ENCODE measurements at regions not wholly inside any gene's neighbourhood (a gene's known extent, or its start where the extent isn't known, plus 50 kb on each side); places are given as distances from the start of the nearest gene placed in this dataset.
A peak's percentile ranks its signal among the peaks of the same experiment; 100 is the strongest.

DNA sequence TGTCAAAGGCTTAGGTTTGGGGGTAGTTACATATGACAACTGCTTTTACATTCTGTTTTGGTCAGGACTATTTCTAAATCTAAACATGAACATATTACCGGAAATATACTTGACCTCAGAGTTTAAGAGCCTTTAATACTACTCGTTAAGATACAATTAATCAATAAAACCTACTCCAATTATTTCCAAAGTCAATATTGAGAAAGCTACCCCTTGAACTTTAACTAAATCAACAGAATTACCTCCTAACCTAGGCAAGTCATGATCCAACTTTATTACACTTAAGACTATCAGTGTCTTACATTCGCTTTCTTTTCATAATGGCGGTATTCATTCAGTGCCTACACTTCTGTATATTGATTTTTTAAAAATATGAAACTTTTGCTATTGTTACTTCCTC is 107.7 kb downstream of the RAP2B start:
- no peak overlapping the region for H3K4me3 Mint-ChIP-seq
- TF ChIP-seq, protein P1, sequence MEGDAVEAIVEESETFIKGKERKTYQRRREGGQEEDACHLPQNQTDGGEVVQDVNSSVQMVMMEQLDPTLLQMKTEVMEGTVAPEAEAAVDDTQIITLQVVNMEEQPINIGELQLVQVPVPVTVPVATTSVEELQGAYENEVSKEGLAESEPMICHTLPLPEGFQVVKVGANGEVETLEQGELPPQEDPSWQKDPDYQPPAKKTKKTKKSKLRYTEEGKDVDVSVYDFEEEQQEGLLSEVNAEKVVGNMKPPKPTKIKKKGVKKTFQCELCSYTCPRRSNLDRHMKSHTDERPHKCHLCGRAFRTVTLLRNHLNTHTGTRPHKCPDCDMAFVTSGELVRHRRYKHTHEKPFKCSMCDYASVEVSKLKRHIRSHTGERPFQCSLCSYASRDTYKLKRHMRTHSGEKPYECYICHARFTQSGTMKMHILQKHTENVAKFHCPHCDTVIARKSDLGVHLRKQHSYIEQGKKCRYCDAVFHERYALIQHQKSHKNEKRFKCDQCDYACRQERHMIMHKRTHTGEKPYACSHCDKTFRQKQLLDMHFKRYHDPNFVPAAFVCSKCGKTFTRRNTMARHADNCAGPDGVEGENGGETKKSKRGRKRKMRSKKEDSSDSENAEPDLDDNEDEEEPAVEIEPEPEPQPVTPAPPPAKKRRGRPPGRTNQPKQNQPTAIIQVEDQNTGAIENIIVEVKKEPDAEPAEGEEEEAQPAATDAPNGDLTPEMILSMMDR (IDR thresholded peaks at IDR 0.05): no peak
- H3K27ac Mint-ChIP-seq: no peak overlapping the region
- peaks cover 2% of the 10 kb centered on the region for H3K27me3 Mint-ChIP-seq (ENCODE audit: insufficient read depth)
- H3K4me1 Mint-ChIP-seq (ENCODE audit: low read depth): peaks cover 23% of the 10 kb centered on the region
- peaks cover 3% of the 10 kb centered on the region; the same call in 1 of the 2 replicates for H3K9me3 Mint-ChIP-seq
- H3K36me3 Mint-ChIP-seq (ENCODE audit: low read depth): peaks cover 4% of the 10 kb centered on the region; the same call in 1 of the 2 replicates
- DNase-seq: no peak

DNA sequence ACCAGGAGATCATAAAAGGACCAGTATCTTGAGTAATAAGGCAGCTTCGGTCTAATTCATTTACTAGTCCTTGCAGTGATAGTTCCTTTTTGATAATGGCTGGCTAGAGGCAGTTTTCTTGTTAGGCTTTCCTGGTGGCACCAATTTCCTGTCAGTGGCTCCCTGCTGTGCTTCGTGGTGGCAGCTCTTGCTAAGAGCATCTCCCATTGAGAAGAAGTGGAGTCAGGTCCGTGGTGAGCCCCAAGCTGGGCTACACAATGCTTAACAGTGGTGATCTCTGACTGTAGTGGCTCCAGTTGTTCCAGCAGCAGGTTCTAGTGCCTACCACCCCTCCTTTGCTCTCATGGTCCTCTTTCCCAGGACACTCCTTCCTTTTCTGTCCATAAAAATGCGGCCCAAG is 111.2 kb downstream of the RAP2B start:
- Mint-ChIP-seq H3K9me3 (no peaks in the 10 kb centered on the region), H3K27me3 (ENCODE audit: insufficient read depth) (no peaks in the 10 kb centered on the region; the same call in 1 of the 2 replicates), H3K4me3 (no peak overlapping the region), H3K36me3 (ENCODE audit: low read depth) (no peaks in the 10 kb centered on the region), H3K27ac (peak overlapping the region; percentile 4; the same call in 1 of the 2 replicates), H3K4me1 (ENCODE audit: low read depth) (peaks cover 45% of the 10 kb centered on the region)
- no peak for DNase-seq
- TF ChIP-seq, protein P1 (IDR thresholded peaks at IDR 0.05): no peak

DNA sequence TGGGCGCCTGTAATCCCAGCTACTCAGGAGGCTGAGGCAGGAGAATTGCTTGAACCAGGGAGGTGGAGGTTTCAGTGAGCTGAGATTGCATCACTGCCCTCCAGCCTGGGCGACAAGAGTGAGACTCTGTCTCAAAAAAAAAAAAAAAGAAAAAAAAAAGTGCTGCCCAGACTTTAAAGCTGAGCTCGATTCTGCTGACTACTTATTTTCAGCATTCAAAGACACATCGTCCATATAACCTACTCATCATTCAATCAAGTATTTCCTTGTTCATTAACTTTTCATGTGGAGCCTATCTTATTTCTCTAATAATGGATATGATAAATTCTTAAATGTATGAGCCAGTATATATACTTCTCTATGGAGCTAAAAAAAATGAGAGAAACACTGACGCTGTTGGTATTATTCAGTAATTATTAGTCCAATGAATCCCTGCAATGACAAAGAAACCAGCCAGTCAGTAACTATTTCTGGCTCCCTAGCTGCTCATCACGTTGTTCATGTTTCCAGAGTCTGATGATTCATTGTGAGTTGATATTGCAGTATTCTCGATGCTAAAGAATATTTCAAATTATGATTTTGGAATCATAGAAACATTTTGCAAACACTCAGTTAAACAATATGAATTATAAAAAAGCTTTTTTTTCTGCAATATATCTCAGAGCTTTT is 111.9 kb downstream of the RAP2B start:
- peak; percentile 75 for DNase-seq
- peak overlapping the region; percentile 16; the same call in 1 of the 2 replicates for H3K4me3 Mint-ChIP-seq
- no peaks in the 10 kb centered on the region for H3K9me3 Mint-ChIP-seq
- H3K36me3 Mint-ChIP-seq (ENCODE audit: low read depth): no peaks in the 10 kb centered on the region
- TF ChIP-seq, protein P1 (IDR thresholded peaks at IDR 0.05): no peak
- H3K4me1 Mint-ChIP-seq (ENCODE audit: low read depth): peaks cover 51% of the 10 kb centered on the region
- peak overlapping the region; percentile 4; the same call in 1 of the 2 replicates for H3K27ac Mint-ChIP-seq
- H3K27me3 Mint-ChIP-seq (ENCODE audit: insufficient read depth): no peaks in the 10 kb centered on the region; the same call in 1 of the 2 replicates

DNA sequence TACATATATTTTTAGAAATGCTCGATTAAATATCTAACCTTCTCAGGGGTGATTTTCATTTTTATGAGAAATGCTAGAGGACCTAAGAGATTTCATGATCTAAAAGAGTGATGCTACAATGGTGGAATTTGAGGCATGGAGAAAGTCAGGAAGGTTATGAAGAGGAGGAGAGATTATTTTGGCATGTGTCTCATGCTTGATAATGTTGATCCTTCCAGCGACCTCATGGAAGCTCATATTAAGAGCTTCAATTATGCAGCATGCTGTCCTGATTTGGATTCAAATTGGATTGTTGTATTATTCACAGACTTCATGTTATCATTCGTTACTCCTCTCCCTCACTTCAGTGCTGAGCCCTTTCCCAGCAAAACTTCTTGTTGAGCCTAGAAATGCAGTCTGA is 112.5 kb downstream of the RAP2B start:
- TF ChIP-seq, protein P1 (IDR thresholded peaks at IDR 0.05): no peak

DNA sequence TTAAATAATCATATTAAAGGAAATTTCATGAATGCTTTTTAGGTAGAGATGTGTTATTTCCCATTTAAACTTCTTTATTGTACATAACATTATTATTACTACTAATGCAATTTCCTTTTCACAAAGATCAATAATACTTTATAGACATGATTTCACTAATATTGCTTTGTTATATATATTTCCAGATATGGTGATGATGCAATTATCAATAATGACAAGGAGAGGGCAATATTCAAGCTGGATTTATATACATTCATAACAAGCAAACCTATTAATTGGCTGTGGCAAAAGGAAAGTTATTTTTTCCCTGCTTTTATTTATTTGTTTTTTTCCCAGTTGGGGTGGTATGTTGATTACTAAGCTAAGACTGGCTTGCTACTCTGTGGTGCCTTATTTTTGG is 113.5 kb downstream of the RAP2B start:
- no peak for DNase-seq
- TF ChIP-seq, protein P1 (IDR thresholded peaks at IDR 0.05): no peak
- Mint-ChIP-seq H3K27me3 (ENCODE audit: insufficient read depth) (no peaks in the 10 kb centered on the region; the same call in 1 of the 2 replicates), H3K4me3 (no peak overlapping the region), H3K9me3 (no peaks in the 10 kb centered on the region), H3K36me3 (ENCODE audit: low read depth) (no peaks in the 10 kb centered on the region), H3K4me1 (ENCODE audit: low read depth) (peaks cover 61% of the 10 kb centered on the region), H3K27ac (no peak overlapping the region)

More for the DNA sequence above, 112.5 kb downstream of the RAP2B start:
- Mint-ChIP-seq H3K4me1 (ENCODE audit: low read depth) (peaks cover 57% of the 10 kb centered on the region), H3K36me3 (ENCODE audit: low read depth) (no peaks in the 10 kb centered on the region), H3K27me3 (ENCODE audit: insufficient read depth) (no peaks in the 10 kb centered on the region; the same call in 1 of the 2 replicates), H3K27ac (no peak overlapping the region), H3K9me3 (no peaks in the 10 kb centered on the region), H3K4me3 (peak overlapping the region; percentile 30)
- DNase-seq: no peak
